ENCODE measurements at regions not wholly inside any gene's neighbourhood (a gene's known extent, or its start where the extent isn't known, plus 50 kb on each side); places are given as distances from the start of the nearest gene placed in this dataset.

- H3K4me1 ChIP-seq (ENCODE audit: control insufficient read depth, insufficient read depth, low read length), result no peaks in the 10 kb centered on the region
- no peaks in the 10 kb centered on the region for H3K36me3 ChIP-seq (ENCODE audit: control insufficient read depth, insufficient read depth, low read length)
- H3K27ac ChIP-seq (ENCODE audit: insufficient read depth, low read depth, low read length, poor library complexity, severe bottlenecking), result no peak overlapping the region
- no peaks in the 10 kb centered on the region for H3K27me3 ChIP-seq (ENCODE audit: control insufficient read depth, insufficient read depth, low read length, poor library complexity, severe bottlenecking)
- 88 to 92% methylated on average over 5 of the region's 5 CpGs for WGBS, 2 experiments
- no peaks in the 10 kb centered on the region for H3K9me3 ChIP-seq (ENCODE audit: control insufficient read depth, low read length)
- no peak overlapping the region for H3K4me3 ChIP-seq (ENCODE audit: insufficient read depth, low read depth, low read length)
Observed at GRCh38 chr4:57211131-57211530, 100.9 kb upstream of the IGFBP7 start.

DNA sequence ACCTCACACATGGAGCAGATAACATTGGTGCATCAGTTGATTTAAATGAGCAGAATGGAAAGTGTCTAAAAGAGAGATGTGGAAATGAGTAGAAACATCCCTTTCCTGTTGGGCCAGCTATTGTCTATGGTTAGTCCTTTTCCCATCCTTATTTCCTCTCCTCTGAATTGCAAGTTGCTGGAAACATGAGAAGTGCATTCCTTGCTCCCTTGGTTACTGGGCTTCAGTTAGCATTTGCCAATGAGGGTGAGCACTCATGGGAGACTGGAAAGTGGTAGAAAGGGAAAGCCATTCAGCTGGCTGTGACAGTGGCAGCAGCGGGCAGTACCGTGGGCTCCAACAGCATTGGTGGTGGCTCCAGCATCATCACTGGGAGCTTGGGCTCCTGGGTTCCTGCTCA is 96.0 kb upstream of the IGFBP7 start:
- no peak overlapping the region for H3K27ac ChIP-seq (ENCODE audit: insufficient read depth, low read depth, low read length, poor library complexity, severe bottlenecking)
- H3K4me1 ChIP-seq (ENCODE audit: control insufficient read depth, insufficient read depth, low read length), result peaks cover under 1% of the 10 kb centered on the region
- H3K4me3 ChIP-seq (ENCODE audit: insufficient read depth, low read depth, low read length), result no peak overlapping the region
- WGBS, 2 experiments, result 66 to 72% methylated on average over 2 of the region's 2 CpGs
- H3K9me3 ChIP-seq (ENCODE audit: control insufficient read depth, low read length), result no peaks in the 10 kb centered on the region
- no peaks in the 10 kb centered on the region for H3K27me3 ChIP-seq (ENCODE audit: control insufficient read depth, insufficient read depth, low read length, poor library complexity, severe bottlenecking)
- no peaks in the 10 kb centered on the region for H3K36me3 ChIP-seq (ENCODE audit: control insufficient read depth, insufficient read depth, low read length)

DNA sequence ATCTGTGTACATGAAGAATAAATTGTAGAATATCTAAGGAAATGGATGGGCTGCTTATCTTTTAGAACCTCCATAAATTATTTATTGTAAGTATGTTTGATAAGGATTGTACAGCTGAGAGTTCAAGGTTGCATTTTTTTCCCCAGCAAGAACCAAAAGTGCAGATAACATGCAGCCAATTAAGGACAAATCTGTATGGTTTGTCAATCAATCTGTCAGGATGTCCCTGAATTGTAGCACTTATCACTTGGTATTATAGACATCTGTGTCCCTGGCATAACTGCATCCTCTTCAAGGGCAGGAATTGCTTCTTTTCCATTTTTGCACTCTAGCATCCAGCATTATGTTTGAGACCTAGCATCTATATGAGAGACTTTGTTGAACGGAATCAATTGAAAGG is 95.4 kb upstream of the IGFBP7 start:
- Histone ChIP-seq H3K27me3 (ENCODE audit: control insufficient read depth, insufficient read depth, low read length, poor library complexity, severe bottlenecking) (no peaks in the 10 kb centered on the region), H3K9me3 (ENCODE audit: control insufficient read depth, low read length) (no peaks in the 10 kb centered on the region), H3K27ac (ENCODE audit: insufficient read depth, low read depth, low read length, poor library complexity, severe bottlenecking) (no peak overlapping the region), H3K4me3 (ENCODE audit: insufficient read depth, low read depth, low read length) (no peak overlapping the region), H3K4me1 (ENCODE audit: control insufficient read depth, insufficient read depth, low read length) (peaks cover 7% of the 10 kb centered on the region), H3K36me3 (ENCODE audit: control insufficient read depth, insufficient read depth, low read length) (no peaks in the 10 kb centered on the region)
- 75 to 77% methylated on average over 1 of the region's 1 CpG for WGBS, 2 experiments

DNA sequence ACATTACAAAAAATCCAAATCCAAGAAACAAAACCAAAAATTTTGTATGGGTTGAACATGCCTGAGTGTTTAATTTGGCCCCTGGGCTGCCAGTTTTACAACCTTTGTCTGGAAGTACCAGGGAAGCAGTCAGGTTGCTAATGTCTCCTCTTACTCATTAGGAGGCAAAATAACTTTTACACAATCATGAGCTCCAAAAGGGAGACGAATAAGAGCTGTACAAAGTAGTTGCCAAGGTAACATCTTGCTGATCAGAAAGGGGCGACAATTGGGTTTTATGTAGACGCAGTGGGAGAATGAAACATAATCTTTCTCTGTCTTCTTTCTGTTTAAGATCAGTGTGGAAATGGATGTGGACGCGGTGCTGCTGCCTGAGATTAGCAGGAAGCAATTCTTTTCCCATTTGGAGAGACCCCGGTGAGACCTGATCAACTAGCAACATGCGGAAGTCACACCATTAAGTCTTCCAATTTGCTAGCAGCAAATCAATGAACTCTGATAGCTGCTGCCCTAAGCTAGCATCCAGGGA is 90.7 kb upstream of the IGFBP7 start:
- Histone ChIP-seq H3K4me3 (ENCODE audit: insufficient read depth, low read depth, low read length) (no peak overlapping the region), H3K27me3 (ENCODE audit: control insufficient read depth, insufficient read depth, low read length, poor library complexity, severe bottlenecking) (no peaks in the 10 kb centered on the region), H3K4me1 (ENCODE audit: control insufficient read depth, insufficient read depth, low read length) (peaks cover 9% of the 10 kb centered on the region), H3K9me3 (ENCODE audit: control insufficient read depth, low read length) (no peaks in the 10 kb centered on the region), H3K27ac (ENCODE audit: insufficient read depth, low read depth, low read length, poor library complexity, severe bottlenecking) (no peak overlapping the region), H3K36me3 (ENCODE audit: control insufficient read depth, insufficient read depth, low read length) (no peaks in the 10 kb centered on the region)
- 84 to 88% methylated on average over 7 of the region's 7 CpGs for WGBS, 2 experiments

GRCh38 chr4:57199267-57199666 is 89.1 kb upstream of the IGFBP7 start:
- Histone ChIP-seq H3K4me3 (ENCODE audit: insufficient read depth, low read depth, low read length) (no peak overlapping the region), H3K27ac (ENCODE audit: insufficient read depth, low read depth, low read length, poor library complexity, severe bottlenecking) (no peak overlapping the region), H3K27me3 (ENCODE audit: control insufficient read depth, insufficient read depth, low read length, poor library complexity, severe bottlenecking) (no peaks in the 10 kb centered on the region), H3K36me3 (ENCODE audit: control insufficient read depth, insufficient read depth, low read length) (no peaks in the 10 kb centered on the region), H3K9me3 (ENCODE audit: control insufficient read depth, low read length) (no peaks in the 10 kb centered on the region), H3K4me1 (ENCODE audit: control insufficient read depth, insufficient read depth, low read length) (peaks cover 11% of the 10 kb centered on the region)
- 85 to 87% methylated on average over 5 of the region's 5 CpGs for WGBS, 2 experiments

DNA sequence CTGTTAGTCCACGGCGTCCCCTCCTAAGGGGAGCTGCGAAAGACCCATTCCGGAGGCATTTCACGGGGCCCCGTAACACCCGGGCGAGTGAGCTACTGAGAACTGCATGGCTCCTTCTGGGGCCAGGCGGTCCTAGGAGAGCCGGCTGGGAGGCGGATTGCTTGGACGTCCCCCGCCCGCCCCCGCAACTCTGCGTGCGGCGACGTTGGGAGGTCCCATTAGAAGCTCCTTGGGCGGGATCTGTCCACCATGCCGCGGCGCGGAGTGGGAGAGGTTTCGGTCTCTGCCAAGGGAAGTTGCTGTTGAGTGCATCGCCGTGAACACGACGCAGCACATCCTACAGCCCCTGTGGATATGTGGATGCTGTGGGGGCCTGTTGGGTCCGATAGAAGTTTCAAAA is 85.4 kb upstream of the IGFBP7 start:
- H3K4me1 ChIP-seq (ENCODE audit: control insufficient read depth, insufficient read depth, low read length), result peaks cover 25% of the 10 kb centered on the region
- 97% methylated on average over 30 of the region's 30 CpGs for WGBS, 2 experiments
- no peaks in the 10 kb centered on the region for H3K27me3 ChIP-seq (ENCODE audit: control insufficient read depth, insufficient read depth, low read length, poor library complexity, severe bottlenecking)
- H3K9me3 ChIP-seq (ENCODE audit: control insufficient read depth, low read length), result no peaks in the 10 kb centered on the region
- no peak overlapping the region for H3K27ac ChIP-seq (ENCODE audit: insufficient read depth, low read depth, low read length, poor library complexity, severe bottlenecking)
- H3K4me3 ChIP-seq (ENCODE audit: insufficient read depth, low read depth, low read length), result no peak overlapping the region
- no peaks in the 10 kb centered on the region for H3K36me3 ChIP-seq (ENCODE audit: control insufficient read depth, insufficient read depth, low read length)

DNA sequence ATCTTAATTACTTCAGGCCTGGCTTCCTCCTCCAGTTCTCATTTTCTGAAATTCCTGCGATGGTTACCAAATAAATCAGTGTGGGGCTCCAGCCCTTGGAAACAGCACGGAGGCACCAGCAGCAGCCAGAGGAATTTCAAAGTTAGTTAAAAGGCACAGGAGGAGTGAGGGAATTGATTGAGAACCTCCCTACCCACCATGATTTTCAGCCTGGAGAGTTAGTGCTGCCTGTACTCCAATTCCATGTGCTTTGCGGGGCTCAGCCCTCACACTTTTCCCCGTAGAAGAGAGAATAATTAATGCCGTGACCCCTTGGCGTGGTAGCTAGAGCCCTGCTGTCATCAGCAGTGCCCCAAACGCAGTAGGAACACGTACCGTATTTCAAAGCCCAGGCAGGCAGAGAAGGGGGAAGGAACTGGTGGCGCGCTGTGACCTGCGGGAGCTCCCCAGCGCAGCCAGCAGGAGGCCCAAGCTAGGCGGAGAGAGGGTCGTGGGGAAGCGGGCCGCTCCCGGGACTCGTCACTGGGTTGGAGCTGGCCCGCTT is 84.0 kb upstream of the IGFBP7 start:
- 57 to 67% methylated on average over 20 of the region's 20 CpGs for WGBS, 2 experiments
- no peaks in the 10 kb centered on the region for H3K27me3 ChIP-seq (ENCODE audit: control insufficient read depth, insufficient read depth, low read length, poor library complexity, severe bottlenecking)
- H3K4me3 ChIP-seq (ENCODE audit: insufficient read depth, low read depth, low read length), result peak overlapping the region; percentile 5
- peak overlapping the region; percentile 22 for H3K27ac ChIP-seq (ENCODE audit: insufficient read depth, low read depth, low read length, poor library complexity, severe bottlenecking)
- no peaks in the 10 kb centered on the region for H3K36me3 ChIP-seq (ENCODE audit: control insufficient read depth, insufficient read depth, low read length)
- H3K9me3 ChIP-seq (ENCODE audit: control insufficient read depth, low read length), result no peaks in the 10 kb centered on the region
- H3K4me1 ChIP-seq (ENCODE audit: control insufficient read depth, insufficient read depth, low read length), result peaks cover 22% of the 10 kb centered on the region

DNA sequence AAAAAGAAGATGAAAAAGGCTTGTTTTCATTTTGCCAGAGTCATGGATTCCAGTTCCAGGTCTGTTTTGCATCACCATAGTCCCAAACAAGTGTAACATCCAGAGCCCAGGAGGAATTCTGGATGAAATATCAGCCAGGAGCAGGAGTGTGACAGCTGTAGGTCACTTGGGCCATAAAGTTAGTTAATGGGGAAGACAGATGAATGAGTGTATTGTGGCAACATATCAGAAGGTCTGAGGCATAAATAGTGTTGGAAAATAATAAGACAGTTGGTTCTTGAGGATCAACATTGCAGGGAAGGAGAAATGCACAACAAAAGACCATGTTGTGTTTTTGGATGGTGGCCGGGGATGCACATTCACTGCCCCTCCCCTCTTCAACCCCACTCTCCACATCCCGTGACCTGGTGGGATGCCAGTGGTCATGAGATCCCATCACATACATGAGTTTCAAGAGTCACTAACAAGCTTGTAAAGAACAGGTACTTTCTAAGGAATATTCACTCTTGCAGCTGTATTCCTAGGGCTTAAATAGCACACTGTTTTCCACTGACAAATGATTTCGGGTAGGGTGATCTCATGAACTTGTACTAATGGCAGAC is 83.1 kb upstream of the IGFBP7 start:
- Histone ChIP-seq H3K27ac (ENCODE audit: insufficient read depth, low read depth, low read length, poor library complexity, severe bottlenecking) (no peak overlapping the region), H3K9me3 (ENCODE audit: control insufficient read depth, low read length) (no peaks in the 10 kb centered on the region), H3K4me1 (ENCODE audit: control insufficient read depth, insufficient read depth, low read length) (peaks cover 22% of the 10 kb centered on the region), H3K27me3 (ENCODE audit: control insufficient read depth, insufficient read depth, low read length, poor library complexity, severe bottlenecking) (no peaks in the 10 kb centered on the region), H3K36me3 (ENCODE audit: control insufficient read depth, insufficient read depth, low read length) (no peaks in the 10 kb centered on the region), H3K4me3 (ENCODE audit: insufficient read depth, low read depth, low read length) (no peak overlapping the region)
- WGBS, 2 experiments, result 89 to 93% methylated on average over 3 of the region's 3 CpGs

DNA sequence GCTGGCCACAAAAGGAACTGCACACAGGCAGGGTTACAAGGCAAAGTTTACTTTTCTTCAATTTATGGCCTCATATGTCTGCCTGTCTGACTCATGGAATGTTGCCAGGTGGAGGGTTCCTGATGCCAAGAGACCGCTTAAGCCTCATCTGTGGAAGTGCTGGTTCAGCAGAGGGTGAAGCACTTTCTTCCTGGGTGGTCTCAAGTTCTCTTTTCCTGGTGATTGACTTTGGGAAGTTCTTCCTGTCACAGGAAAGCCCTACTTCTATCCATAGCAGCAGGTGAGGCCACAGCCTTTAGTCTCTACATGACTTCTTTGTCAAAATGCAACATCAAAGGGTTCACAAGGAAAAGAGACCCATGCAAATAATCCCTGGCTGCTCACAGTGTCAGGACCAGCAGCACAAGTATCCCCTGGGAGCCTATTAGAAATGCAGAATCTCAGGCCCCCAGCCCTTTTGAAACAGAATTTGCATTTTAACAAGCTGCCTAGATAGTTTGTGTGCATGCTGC is 81.4 kb upstream of the IGFBP7 start:
- Histone ChIP-seq H3K9me3 (ENCODE audit: control insufficient read depth, low read length) (no peaks in the 10 kb centered on the region), H3K4me3 (ENCODE audit: insufficient read depth, low read depth, low read length) (no peak overlapping the region), H3K27ac (ENCODE audit: insufficient read depth, low read depth, low read length, poor library complexity, severe bottlenecking) (no peak overlapping the region), H3K4me1 (ENCODE audit: control insufficient read depth, insufficient read depth, low read length) (peaks cover 22% of the 10 kb centered on the region), H3K27me3 (ENCODE audit: control insufficient read depth, insufficient read depth, low read length, poor library complexity, severe bottlenecking) (no peaks in the 10 kb centered on the region), H3K36me3 (ENCODE audit: control insufficient read depth, insufficient read depth, low read length) (no peaks in the 10 kb centered on the region)
- WGBS, 2 experiments, result 29 to 31% methylated on average over 1 of the region's 1 CpG

GRCh38 chr4:57190601-57191481 is 80.7 kb upstream of the IGFBP7 start:
- no peaks in the 10 kb centered on the region for H3K36me3 ChIP-seq (ENCODE audit: control insufficient read depth, insufficient read depth, low read length)
- H3K4me3 ChIP-seq (ENCODE audit: insufficient read depth, low read depth, low read length), result no peak overlapping the region
- WGBS, 2 experiments, result 71% methylated on average over 11 to 12 of the region's 12 CpGs
- H3K27me3 ChIP-seq (ENCODE audit: control insufficient read depth, insufficient read depth, low read length, poor library complexity, severe bottlenecking), result no peaks in the 10 kb centered on the region
- H3K27ac ChIP-seq (ENCODE audit: insufficient read depth, low read depth, low read length, poor library complexity, severe bottlenecking), result no peak overlapping the region
- peaks cover 22% of the 10 kb centered on the region for H3K4me1 ChIP-seq (ENCODE audit: control insufficient read depth, insufficient read depth, low read length)
- H3K9me3 ChIP-seq (ENCODE audit: control insufficient read depth, low read length), result no peaks in the 10 kb centered on the region

All from ectodermal cell (in vitro differentiated cells).